H1 (cell line): ENCODE measurements at regions not wholly inside any gene's neighbourhood (a gene's known extent, or its start where the extent isn't known, plus 50 kb on each side); places are given as distances from the start of the nearest gene placed in this dataset.

Experiments
- CTCF ChIA-PET: fragments of 300-600 bp; sonication (Branson Sonifier 250); formaldehyde crosslinking; loops from one replicate; lab custom pipeline; 2021; ENCODE audit not compliant: partially characterized antibody; lab: Charles Lee
- POLR2A ChIA-PET: fragments of 300-600 bp; sonication (Branson Sonifier 250); formaldehyde crosslinking; loops from one replicate; lab custom pipeline; 2021; ENCODE audit warnings: inconsistent platforms; ENCODE audit not compliant: partially characterized antibody; lab: Charles Lee
- DNase-seq, 2 experiments: peaks; one replicate each; pipeline versions ENCODE4 v3.0.0 to v3.0.0-alpha.2; 2010 to 2022; ENCODE audit warnings: low spot score in 2 of 2, low read depth in 1 of 2, mixed read lengths in 1 of 2
- FAIRE-seq: peaks from 2 replicates; lab custom pipeline; 2011; peaks lifted over from hg19 to GRCh38; lab: Jason Lieb, UNC
- H2AFZ ChIP-seq: 2 replicates; pipeline ENCODE4 v1.8.1; 2012; ENCODE audit warnings: low read length, inconsistent platforms
- H2AK5ac ChIP-seq: 2 replicates; pipeline ENCODE4 v1.6.1; 2013; ENCODE audit warnings: low read depth, low read length
- H2BK120ac ChIP-seq: replicated peaks from 2 replicates; pipeline ENCODE3; 2013; ENCODE audit warnings: low read depth, low read length, inconsistent platforms
- H2BK12ac ChIP-seq: 2 replicates; pipeline ENCODE4 v1.6.1; 2013; ENCODE audit warnings: low read depth, low read length
- H2BK15ac ChIP-seq: 2 replicates; pipeline ENCODE4 v1.6.1; 2013; ENCODE audit warnings: low read length
- H2BK20ac ChIP-seq: 2 replicates; pipeline ENCODE4 v1.6.1; 2013; ENCODE audit warnings: low read length
- H2BK5ac ChIP-seq: 2 replicates; pipeline ENCODE4 v1.6.1; 2013; ENCODE audit warnings: low read depth, low read length
- H3K14ac ChIP-seq: 2 replicates; pipeline ENCODE4 v1.6.1; 2013; ENCODE audit warnings: inconsistent platforms; ENCODE audit not compliant: insufficient read length
- H3K18ac ChIP-seq: 2 replicates; pipeline ENCODE4 v1.6.1; 2013; ENCODE audit warnings: low read length; ENCODE audit errors: extremely low read depth
- H3K23ac ChIP-seq: 2 replicates; pipeline ENCODE4 v1.6.1; 2013; ENCODE audit warnings: inconsistent platforms; ENCODE audit not compliant: insufficient read length
- H3K23me2 ChIP-seq: 2 replicates; pipeline ENCODE4 v1.6.1; 2013; ENCODE audit warnings: low read depth, low read length
- H3K27ac ChIP-seq: 2 replicates; pipeline ENCODE4 v1.6.1; 2011; ENCODE audit warnings: low read depth, low read length, inconsistent platforms
- H3K27me3 ChIP-seq, 4 experiments: replicated peaks in 1 of 4; 1 replicate in 1 of 4; 2 replicates in 3 of 4; pipeline versions ENCODE4 v1.6.1 to v1.8.1; 2011 to 2013; ENCODE audit warnings: low read length in 3 of 4, mild to moderate bottlenecking in 3 of 4, inconsistent platforms in 2 of 4, mixed read lengths in 2 of 4, moderate library complexity in 1 of 4; ENCODE audit not compliant: control insufficient read depth in 3 of 4, insufficient read depth in 3 of 4; ENCODE audit errors: extremely low read depth in 1 of 4
- H3K36me3 ChIP-seq, 4 experiments: 2 replicates each; pipeline versions ENCODE4 v1.6.1 to v1.8.1; 2011 to 2013; ENCODE audit warnings: mild to moderate bottlenecking in 4 of 4, low read length in 3 of 4, moderate library complexity in 2 of 4, control low read depth in 1 of 4, inconsistent platforms in 1 of 4; ENCODE audit not compliant: insufficient read depth in 4 of 4, control insufficient read depth in 2 of 4
- H3K4ac ChIP-seq: replicated peaks from 2 replicates; pipeline ENCODE3; 2013; ENCODE audit warnings: low read length, low read depth, mixed read lengths, inconsistent platforms; ENCODE audit not compliant: insufficient read length
- H3K4me1 ChIP-seq, 4 experiments: replicated peaks in 1 of 4; 1 replicate in 1 of 4; 2 replicates in 3 of 4; pipeline versions ENCODE4 v1.6.1 to v1.8.1; 2011 to 2013; ENCODE audit warnings: low read length in 3 of 4, inconsistent platforms in 2 of 4, mixed read lengths in 1 of 4; ENCODE audit not compliant: insufficient read depth in 4 of 4, control insufficient read depth in 3 of 4
- H3K4me2 ChIP-seq, 2 experiments: 2 replicates each; pipeline versions ENCODE4 v1.6.1 to v1.8.1; 2011 to 2013; ENCODE audit warnings: low read depth in 2 of 2, low read length in 2 of 2, control low read depth in 1 of 2, inconsistent platforms in 1 of 2, mild to moderate bottlenecking in 1 of 2; ENCODE audit not compliant: insufficient read depth in 1 of 2
- H3K4me3 ChIP-seq, 4 experiments: fragments of 200-600, 300-600 bp in 1 of 4; sonication (generic), shearing (Covaris generic), sonication (Bioruptor Twin) in 1 of 4; 2 replicates each; pipeline versions ENCODE4 v1.5.1 to v1.8.1; 2011 to 2016; ENCODE audit warnings: low read length in 4 of 4, low read depth in 3 of 4, control low read depth in 2 of 4, inconsistent platforms in 2 of 4, mild to moderate bottlenecking in 2 of 4, mixed read lengths in 1 of 4, moderate library complexity in 1 of 4; ENCODE audit not compliant: insufficient read depth in 2 of 4; ENCODE audit errors: extremely low read depth in 1 of 4
- H3K56ac ChIP-seq: replicated peaks from 2 replicates; pipeline ENCODE3; 2013; ENCODE audit warnings: low read depth, mild to moderate bottlenecking, mixed read lengths, low read length, inconsistent platforms; ENCODE audit not compliant: insufficient read length
- H3K79me1 ChIP-seq: 2 replicates; pipeline ENCODE4 v1.6.1; 2013; ENCODE audit warnings: low read depth, low read length, control low read depth
- H3K79me2 ChIP-seq, 2 experiments: 2 replicates each; pipeline versions ENCODE4 v1.6.1 to v1.8.1; 2012 to 2013; ENCODE audit warnings: low read length in 2 of 2, mild to moderate bottlenecking in 2 of 2, inconsistent platforms in 1 of 2; ENCODE audit not compliant: insufficient read depth in 2 of 2, control insufficient read depth in 1 of 2
- H3K9ac ChIP-seq, 4 experiments: replicated peaks in 1 of 4; 1 replicate in 1 of 4; 2 replicates in 3 of 4; pipeline versions ENCODE4 v1.6.1 to v1.8.1; 2011 to 2013; ENCODE audit warnings: low read depth in 3 of 4, low read length in 3 of 4, control low read depth in 2 of 4, mild to moderate bottlenecking in 2 of 4, moderate library complexity in 2 of 4, inconsistent platforms in 1 of 4; ENCODE audit errors: extremely low read depth in 1 of 4
- H3K9me3 ChIP-seq, 2 experiments: 2 replicates each; pipeline versions ENCODE4 v1.6.1 to v1.8.1; 2012 to 2013; ENCODE audit warnings: mild to moderate bottlenecking in 2 of 2, moderate library complexity in 2 of 2, control low read depth in 1 of 2, inconsistent platforms in 1 of 2, low read depth in 1 of 2, low read length in 1 of 2, mixed read lengths in 1 of 2; ENCODE audit not compliant: insufficient read depth in 2 of 2
- H4K20me1 ChIP-seq, 2 experiments: replicated peaks in 1 of 2; 2 replicates each; pipeline versions ENCODE3 to v1.8.1; 2011 to 2013; ENCODE audit warnings: inconsistent platforms in 2 of 2, low read length in 2 of 2, mild to moderate bottlenecking in 1 of 2; ENCODE audit not compliant: insufficient read depth in 2 of 2, control insufficient read depth in 1 of 2
- H4K5ac ChIP-seq: 2 replicates; pipeline ENCODE4 v1.6.1; 2013; ENCODE audit warnings: low read length, low read depth, mixed read lengths, inconsistent platforms; ENCODE audit not compliant: insufficient read length
- H4K8ac ChIP-seq: 2 replicates; pipeline ENCODE4 v1.8.0; 2013; ENCODE audit warnings: mild to moderate bottlenecking, moderate library complexity, low read length, inconsistent platforms; ENCODE audit not compliant: insufficient read depth; ENCODE audit errors: extremely low read depth
- H4K91ac ChIP-seq: replicated peaks from 2 replicates; pipeline ENCODE3; 2013; ENCODE audit warnings: low read length, mixed read lengths, inconsistent platforms; ENCODE audit not compliant: insufficient read length
- CHD2 ChIP-seq: IDR thresholded peaks from 2 replicates; pipeline ENCODE4 v1.6.1; 2012; ENCODE audit warnings: low read length, improper control_type of control experiment
- GABPA ChIP-seq: IDR thresholded peaks from 2 replicates; pipeline ENCODE4 v1.6.1; 2011; ENCODE audit warnings: mild to moderate bottlenecking, low read length, moderate library complexity, borderline replicate concordance; ENCODE audit not compliant: insufficient read depth
- HDAC2 ChIP-seq, 2 experiments: fragments of 300-600 bp in 1 of 2; sonication (generic) in 1 of 2; IDR thresholded peaks; 2 replicates each; pipeline ENCODE4 v1.6.1; 2011 to 2012; ENCODE audit warnings: low read depth in 2 of 2, low read length in 2 of 2, mild to moderate bottlenecking in 2 of 2, moderate library complexity in 2 of 2, borderline replicate concordance in 1 of 2, inconsistent platforms in 1 of 2
- KDM5A ChIP-seq: fragments of 200-600 bp; IDR thresholded peaks from 2 replicates; pipeline ENCODE4 v1.7.1; 2012; ENCODE audit warnings: mild to moderate bottlenecking, low read length, inconsistent platforms, mixed read lengths
- POU5F1 ChIP-seq: IDR thresholded peaks from 2 replicates; pipeline ENCODE4 v1.6.1; 2011; ENCODE audit warnings: low read depth, mild to moderate bottlenecking, low read length, moderate library complexity
- RXRA ChIP-seq: IDR thresholded peaks from 2 replicates; pipeline ENCODE4 v1.6.1; 2011; ENCODE audit warnings: low read depth, mild to moderate bottlenecking, low read length, moderate library complexity; ENCODE audit not compliant: insufficient read depth
- SIX5 ChIP-seq: IDR thresholded peaks from 2 replicates; pipeline ENCODE4 v1.6.1; 2011; ENCODE audit warnings: mild to moderate bottlenecking, low read depth, low read length
- TAF1 ChIP-seq: IDR thresholded peaks from 2 replicates; pipeline ENCODE4 v1.6.1; 2011; ENCODE audit warnings: mild to moderate bottlenecking, low read depth, low read length
- TAF7 ChIP-seq: optimal IDR thresholded peaks from 2 replicates; pipeline ENCODE3; 2011; ENCODE audit warnings: low read depth, mild to moderate bottlenecking, inconsistent platforms, low read length, moderate library complexity, borderline replicate concordance
- TBP ChIP-seq: IDR thresholded peaks from 2 replicates; pipeline ENCODE4 v1.6.1; 2011; ENCODE audit warnings: low read depth, low read length, improper control_type of control experiment
- whole genome bisulfite sequencing, 2 experiments: shearing (Covaris generic) in 1 of 2; methylation state at CpG; one replicate each; pipeline versions ENCODE4 v1.1.6 to v1.1.7; 2013 to 2015; ENCODE audit warnings: low lambda C conversion rate in 2 of 2, mixed read lengths in 2 of 2, inconsistent platforms in 1 of 2, low coverage in 1 of 2, missing lambda C conversion rate in 1 of 2; ENCODE audit not compliant: insufficient replicate concordance in 2 of 2, insufficient coverage in 1 of 2, insufficient read length in 1 of 2; ENCODE audit errors: extremely low coverage in 1 of 2, missing lambda C conversion rate in 1 of 2; 5-methylcytosine and 5-hydroxymethylcytosine counted together

DNA sequence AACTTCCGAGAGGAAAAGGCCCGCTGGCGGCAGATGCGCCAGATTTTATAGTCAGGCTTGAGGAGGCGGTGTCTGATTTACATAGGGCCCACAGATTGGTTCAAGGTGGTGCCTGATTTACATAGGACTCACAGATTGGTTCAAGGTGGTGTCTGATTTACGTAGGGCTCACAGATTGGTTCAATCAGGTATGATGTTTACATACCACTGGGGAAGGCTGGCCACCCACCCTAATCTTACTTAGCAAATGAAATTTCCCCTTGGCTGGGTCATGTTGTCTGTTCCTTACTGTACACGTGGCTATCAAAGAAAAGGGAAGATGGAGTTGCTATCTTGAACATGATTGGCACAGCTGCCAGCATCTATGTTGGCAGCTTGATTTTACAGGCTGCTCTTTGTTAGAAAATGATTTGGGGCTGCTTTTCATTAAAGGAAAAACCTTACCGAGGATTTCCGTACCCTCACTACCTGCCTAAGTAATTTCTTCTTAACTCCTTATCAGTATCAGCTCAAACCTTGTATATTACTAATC lies 96.3 kb downstream of the SETD4 start:
- DNase-seq, result no peak
- no peak overlapping the region for H3K56ac ChIP-seq
- H3K79me1 ChIP-seq, result no peaks in the 10 kb centered on the region
- H3K23ac ChIP-seq, result no peak overlapping the region
- H3K18ac ChIP-seq, result no peak overlapping the region
- no peak overlapping the region for H3K4me3 ChIP-seq
- no peak overlapping the region for H4K8ac ChIP-seq
- no peak overlapping the region for H3K27ac ChIP-seq
- H3K36me3 ChIP-seq, result no peaks in the 10 kb centered on the region
- ChIA-PET POLR2A (interaction anchor here (1.1 kb wide), 1 partner anchor 11 kb away, joined by 3 read pairs; no protein-coding TSS in a partner anchor), CTCF (interaction anchor here (0.5 to 1.4 kb wide), 3 partner anchors 31 to 1299 kb away, joined by 3 to 4 read pairs (median 3); no protein-coding TSS in a partner anchor)
- no peaks in the 10 kb centered on the region for H3K9me3 ChIP-seq
- no peak overlapping the region for H2BK120ac ChIP-seq
- H3K9ac ChIP-seq, result no peak overlapping the region
- no peak overlapping the region for H2BK5ac ChIP-seq
- no peaks in the 10 kb centered on the region for H3K4me1 ChIP-seq
- no peaks in the 10 kb centered on the region for H3K27me3 ChIP-seq
- H2AK5ac ChIP-seq, result no peak overlapping the region
- 87% methylated on average over 9 of the region's 9 CpGs; no CpG with 5 or more reads in 1 of the 2 experiments for WGBS, 2 experiments
- H3K4me2 ChIP-seq, result no peak overlapping the region
- no peak for FAIRE-seq
- no peak overlapping the region for H3K14ac ChIP-seq
- H3K23me2 ChIP-seq, result no peaks in the 10 kb centered on the region
- no peak overlapping the region for H4K5ac ChIP-seq
- H2AFZ ChIP-seq, result no peak overlapping the region; the same call in 1 of the 2 replicates
- H3K4ac ChIP-seq, result no peak overlapping the region
- H2BK12ac ChIP-seq, result no peak overlapping the region
- H2BK20ac ChIP-seq, result no peak overlapping the region
- no peaks in the 10 kb centered on the region for H3K79me2 ChIP-seq
- no peak overlapping the region for H2BK15ac ChIP-seq
- no peak overlapping the region for H4K91ac ChIP-seq
- TF ChIP-seq TAF7, result peak; percentile 59
- no peak for TF ChIP-seq KDM5A
- TF ChIP-seq HDAC2 (IDR thresholded peaks at IDR 0.05; ENCODE audit: borderline replicate concordance in 1 of 2, low read depth in 2 of 2, low read length in 2 of 2), result no peak
- no peak for TF ChIP-seq CHD2
- no peak for TF ChIP-seq GABPA
- no peak for TF ChIP-seq RXRA
- TF ChIP-seq SIX5, result no peak
- TF ChIP-seq POU5F1, result no peak
- no peak for TF ChIP-seq TAF1
- 0 out of 2 replicates have a peak, but pooled peaks have one; percentile 50 for TF ChIP-seq TBP
- no peaks in the 10 kb centered on the region for H4K20me1 ChIP-seq
